H1 (cell line): ENCODE measurements at regions not wholly inside any gene's neighbourhood (a gene's known extent, or its start where the extent isn't known, plus 50 kb on each side); places are given as distances from the start of the nearest gene placed in this dataset.

Source experiments
- CTCF ChIA-PET: fragments of 300-600 bp; sonication (Branson Sonifier 250); formaldehyde crosslinking; loops from one replicate; lab custom pipeline; 2021; ENCODE audit not compliant: partially characterized antibody; lab: Charles Lee
- POLR2A ChIA-PET: fragments of 300-600 bp; sonication (Branson Sonifier 250); formaldehyde crosslinking; loops from one replicate; lab custom pipeline; 2021; ENCODE audit warnings: inconsistent platforms; ENCODE audit not compliant: partially characterized antibody; lab: Charles Lee
- DNase-seq, 2 experiments: peaks; one replicate each; pipeline versions ENCODE4 v3.0.0 to v3.0.0-alpha.2; 2010 to 2022; ENCODE audit warnings: low spot score in 2 of 2, low read depth in 1 of 2, mixed read lengths in 1 of 2
- FAIRE-seq: peaks from 2 replicates; lab custom pipeline; 2011; peaks lifted over from hg19 to GRCh38; lab: Jason Lieb, UNC
- H2AFZ ChIP-seq: 2 replicates; pipeline ENCODE4 v1.8.1; 2012; ENCODE audit warnings: low read length, inconsistent platforms
- H2AK5ac ChIP-seq: 2 replicates; pipeline ENCODE4 v1.6.1; 2013; ENCODE audit warnings: low read depth, low read length
- H2BK120ac ChIP-seq: replicated peaks from 2 replicates; pipeline ENCODE3; 2013; ENCODE audit warnings: low read depth, low read length, inconsistent platforms
- H2BK12ac ChIP-seq: 2 replicates; pipeline ENCODE4 v1.6.1; 2013; ENCODE audit warnings: low read depth, low read length
- H2BK15ac ChIP-seq: 2 replicates; pipeline ENCODE4 v1.6.1; 2013; ENCODE audit warnings: low read length
- H2BK20ac ChIP-seq: 2 replicates; pipeline ENCODE4 v1.6.1; 2013; ENCODE audit warnings: low read length
- H2BK5ac ChIP-seq: 2 replicates; pipeline ENCODE4 v1.6.1; 2013; ENCODE audit warnings: low read depth, low read length
- H3K14ac ChIP-seq: 2 replicates; pipeline ENCODE4 v1.6.1; 2013; ENCODE audit warnings: inconsistent platforms; ENCODE audit not compliant: insufficient read length
- H3K18ac ChIP-seq: 2 replicates; pipeline ENCODE4 v1.6.1; 2013; ENCODE audit warnings: low read length; ENCODE audit errors: extremely low read depth
- H3K23ac ChIP-seq: 2 replicates; pipeline ENCODE4 v1.6.1; 2013; ENCODE audit warnings: inconsistent platforms; ENCODE audit not compliant: insufficient read length
- H3K23me2 ChIP-seq: 2 replicates; pipeline ENCODE4 v1.6.1; 2013; ENCODE audit warnings: low read depth, low read length
- H3K27ac ChIP-seq: 2 replicates; pipeline ENCODE4 v1.6.1; 2011; ENCODE audit warnings: low read depth, low read length, inconsistent platforms
- H3K27me3 ChIP-seq, 4 experiments: replicated peaks in 1 of 4; 1 replicate in 1 of 4; 2 replicates in 3 of 4; pipeline versions ENCODE4 v1.6.1 to v1.8.1; 2011 to 2013; ENCODE audit warnings: low read length in 3 of 4, mild to moderate bottlenecking in 3 of 4, inconsistent platforms in 2 of 4, mixed read lengths in 2 of 4, moderate library complexity in 1 of 4; ENCODE audit not compliant: control insufficient read depth in 3 of 4, insufficient read depth in 3 of 4; ENCODE audit errors: extremely low read depth in 1 of 4
- H3K36me3 ChIP-seq, 4 experiments: 2 replicates each; pipeline versions ENCODE4 v1.6.1 to v1.8.1; 2011 to 2013; ENCODE audit warnings: mild to moderate bottlenecking in 4 of 4, low read length in 3 of 4, moderate library complexity in 2 of 4, control low read depth in 1 of 4, inconsistent platforms in 1 of 4; ENCODE audit not compliant: insufficient read depth in 4 of 4, control insufficient read depth in 2 of 4
- H3K4ac ChIP-seq: replicated peaks from 2 replicates; pipeline ENCODE3; 2013; ENCODE audit warnings: low read length, low read depth, mixed read lengths, inconsistent platforms; ENCODE audit not compliant: insufficient read length
- H3K4me1 ChIP-seq, 4 experiments: replicated peaks in 1 of 4; 1 replicate in 1 of 4; 2 replicates in 3 of 4; pipeline versions ENCODE4 v1.6.1 to v1.8.1; 2011 to 2013; ENCODE audit warnings: low read length in 3 of 4, inconsistent platforms in 2 of 4, mixed read lengths in 1 of 4; ENCODE audit not compliant: insufficient read depth in 4 of 4, control insufficient read depth in 3 of 4
- H3K4me2 ChIP-seq, 2 experiments: 2 replicates each; pipeline versions ENCODE4 v1.6.1 to v1.8.1; 2011 to 2013; ENCODE audit warnings: low read depth in 2 of 2, low read length in 2 of 2, control low read depth in 1 of 2, inconsistent platforms in 1 of 2, mild to moderate bottlenecking in 1 of 2; ENCODE audit not compliant: insufficient read depth in 1 of 2
- H3K4me3 ChIP-seq, 4 experiments: fragments of 200-600, 300-600 bp in 1 of 4; sonication (generic), shearing (Covaris generic), sonication (Bioruptor Twin) in 1 of 4; 2 replicates each; pipeline versions ENCODE4 v1.5.1 to v1.8.1; 2011 to 2016; ENCODE audit warnings: low read length in 4 of 4, low read depth in 3 of 4, control low read depth in 2 of 4, inconsistent platforms in 2 of 4, mild to moderate bottlenecking in 2 of 4, mixed read lengths in 1 of 4, moderate library complexity in 1 of 4; ENCODE audit not compliant: insufficient read depth in 2 of 4; ENCODE audit errors: extremely low read depth in 1 of 4
- H3K56ac ChIP-seq: replicated peaks from 2 replicates; pipeline ENCODE3; 2013; ENCODE audit warnings: low read depth, mild to moderate bottlenecking, mixed read lengths, low read length, inconsistent platforms; ENCODE audit not compliant: insufficient read length
- H3K79me1 ChIP-seq: 2 replicates; pipeline ENCODE4 v1.6.1; 2013; ENCODE audit warnings: low read depth, low read length, control low read depth
- H3K79me2 ChIP-seq, 2 experiments: 2 replicates each; pipeline versions ENCODE4 v1.6.1 to v1.8.1; 2012 to 2013; ENCODE audit warnings: low read length in 2 of 2, mild to moderate bottlenecking in 2 of 2, inconsistent platforms in 1 of 2; ENCODE audit not compliant: insufficient read depth in 2 of 2, control insufficient read depth in 1 of 2
- H3K9ac ChIP-seq, 4 experiments: replicated peaks in 1 of 4; 1 replicate in 1 of 4; 2 replicates in 3 of 4; pipeline versions ENCODE4 v1.6.1 to v1.8.1; 2011 to 2013; ENCODE audit warnings: low read depth in 3 of 4, low read length in 3 of 4, control low read depth in 2 of 4, mild to moderate bottlenecking in 2 of 4, moderate library complexity in 2 of 4, inconsistent platforms in 1 of 4; ENCODE audit errors: extremely low read depth in 1 of 4
- H3K9me3 ChIP-seq, 2 experiments: 2 replicates each; pipeline versions ENCODE4 v1.6.1 to v1.8.1; 2012 to 2013; ENCODE audit warnings: mild to moderate bottlenecking in 2 of 2, moderate library complexity in 2 of 2, control low read depth in 1 of 2, inconsistent platforms in 1 of 2, low read depth in 1 of 2, low read length in 1 of 2, mixed read lengths in 1 of 2; ENCODE audit not compliant: insufficient read depth in 2 of 2
- H4K20me1 ChIP-seq, 2 experiments: replicated peaks in 1 of 2; 2 replicates each; pipeline versions ENCODE3 to v1.8.1; 2011 to 2013; ENCODE audit warnings: inconsistent platforms in 2 of 2, low read length in 2 of 2, mild to moderate bottlenecking in 1 of 2; ENCODE audit not compliant: insufficient read depth in 2 of 2, control insufficient read depth in 1 of 2
- H4K5ac ChIP-seq: 2 replicates; pipeline ENCODE4 v1.6.1; 2013; ENCODE audit warnings: low read length, low read depth, mixed read lengths, inconsistent platforms; ENCODE audit not compliant: insufficient read length
- H4K8ac ChIP-seq: 2 replicates; pipeline ENCODE4 v1.8.0; 2013; ENCODE audit warnings: mild to moderate bottlenecking, moderate library complexity, low read length, inconsistent platforms; ENCODE audit not compliant: insufficient read depth; ENCODE audit errors: extremely low read depth
- H4K91ac ChIP-seq: replicated peaks from 2 replicates; pipeline ENCODE3; 2013; ENCODE audit warnings: low read length, mixed read lengths, inconsistent platforms; ENCODE audit not compliant: insufficient read length
- CREB1 ChIP-seq: IDR thresholded peaks from 2 replicates; pipeline ENCODE4 v1.6.1; 2012; ENCODE audit warnings: inconsistent platforms
- EP300 ChIP-seq, 2 experiments: IDR thresholded peaks; 1 replicate in 1 of 2; 2 replicates in 1 of 2; pipeline ENCODE4 v1.6.1; 2011 to 2012; ENCODE audit warnings: low read depth in 2 of 2, low read length in 2 of 2, mild to moderate bottlenecking in 2 of 2, borderline replicate concordance in 1 of 2, inconsistent platforms in 1 of 2, moderate library complexity in 1 of 2
- JUN ChIP-seq: IDR thresholded peaks from 2 replicates; pipeline ENCODE4 v1.6.1; 2011; ENCODE audit warnings: low read depth, mild to moderate bottlenecking, improper control_type of control experiment, low read length
- WGBS, 2 experiments: shearing (Covaris generic) in 1 of 2; methylation state at CpG; one replicate each; pipeline versions ENCODE4 v1.1.6 to v1.1.7; 2013 to 2015; ENCODE audit warnings: low lambda C conversion rate in 2 of 2, mixed read lengths in 2 of 2, inconsistent platforms in 1 of 2, low coverage in 1 of 2, missing lambda C conversion rate in 1 of 2; ENCODE audit not compliant: insufficient replicate concordance in 2 of 2, insufficient coverage in 1 of 2, insufficient read length in 1 of 2; ENCODE audit errors: extremely low coverage in 1 of 2, missing lambda C conversion rate in 1 of 2; 5-methylcytosine and 5-hydroxymethylcytosine counted together

DNA sequence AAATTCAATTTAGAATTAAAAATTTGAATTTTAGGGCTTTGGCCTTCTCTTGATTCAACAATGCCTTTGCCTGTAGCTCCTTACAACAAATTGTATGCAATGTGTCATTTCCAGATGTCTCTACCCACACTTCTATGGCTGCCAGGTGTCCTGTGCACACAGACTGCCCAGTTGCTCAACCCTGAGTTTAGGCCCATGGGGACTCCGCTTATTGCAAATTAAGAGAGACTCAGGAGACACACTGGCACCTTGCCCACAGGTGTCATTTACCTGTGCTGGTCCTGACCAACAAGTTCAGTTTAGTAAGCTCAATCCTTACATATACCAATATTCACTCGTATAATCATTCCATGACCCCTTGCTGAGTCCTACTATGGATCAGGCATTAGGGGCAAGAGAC is 236.1 kb downstream of the OMA1 start:
- WGBS, 2 experiments = 95% methylated on average over 2 of the region's 2 CpGs; no CpG with 5 or more reads in 1 of the 2 experiments
- H2BK15ac ChIP-seq = no peak overlapping the region
- no peak overlapping the region for H3K4me3 ChIP-seq
- peaks cover 4 to 14% (median 8%) of the 10 kb centered on the region in 4 experiments; a peak in 4 of 7 replicates for H3K4me1 ChIP-seq
- FAIRE-seq (no peak), DNase-seq (no peak)
- no peak overlapping the region for H2BK5ac ChIP-seq
- no peak overlapping the region for H3K9ac ChIP-seq
- no peak overlapping the region for H3K18ac ChIP-seq
- no peaks in the 10 kb centered on the region for H4K20me1 ChIP-seq
- H3K79me2 ChIP-seq = no peaks in the 10 kb centered on the region
- CTCF ChIA-PET = interaction anchor here (1.1 kb wide), 1 partner anchor 9 kb away, joined by 3 read pairs; no protein-coding TSS in a partner anchor
- H3K27ac ChIP-seq = no peak overlapping the region
- H2AFZ ChIP-seq = no peak overlapping the region
- no peak overlapping the region for H2AK5ac ChIP-seq
- no peak overlapping the region for H3K23ac ChIP-seq
- no peak overlapping the region for H4K8ac ChIP-seq
- no peaks in the 10 kb centered on the region for H3K23me2 ChIP-seq
- H2BK20ac ChIP-seq = no peak overlapping the region
- H3K79me1 ChIP-seq = no peaks in the 10 kb centered on the region
- H3K9me3 ChIP-seq = no peaks in the 10 kb centered on the region
- no peaks in the 10 kb centered on the region for H3K36me3 ChIP-seq
- TF ChIP-seq EP300 (IDR thresholded peaks at IDR 0.05; ENCODE audit: borderline replicate concordance in 1 of 2, low read depth in 2 of 2, low read length in 2 of 2) (no peak), JUN (no peak), CREB1 (no peak)
- no peak overlapping the region for H2BK120ac ChIP-seq
- POLR2A ChIA-PET = no interaction called here
- H3K14ac ChIP-seq = no peak overlapping the region
- no peak overlapping the region for H2BK12ac ChIP-seq
- no peak overlapping the region for H3K4ac ChIP-seq
- no peaks in the 10 kb centered on the region for H3K27me3 ChIP-seq
- no peak overlapping the region for H4K91ac ChIP-seq
- no peak overlapping the region for H3K4me2 ChIP-seq
- H4K5ac ChIP-seq = no peak overlapping the region
- H3K56ac ChIP-seq = no peak overlapping the region
